CD14-positive monocyte (primary cell): ENCODE measurements at regions not wholly inside any gene's neighbourhood (a gene's known extent, or its start where the extent isn't known, plus 50 kb on each side); places are given as distances from the start of the nearest gene placed in this dataset.

Experiments
- DNase-seq, 3 donors: peaks; one replicate each; pipeline ENCODE4 v3.0.0-alpha.2; 2011 to 2022
- H2AFZ ChIP-seq: 2 replicates; pipeline ENCODE4 v1.6.0; 2012; ENCODE audit warnings: mild to moderate bottlenecking, low read depth, low read length, inconsistent platforms; ENCODE audit not compliant: insufficient read depth, poor library complexity, severe bottlenecking
- H3K27ac ChIP-seq, 2 donors: 1 replicate in 1 of 2; 2 replicates in 1 of 2; pipeline ENCODE4 v1.5.1; 2012 to 2013; ENCODE audit warnings: low read length in 2 of 2, control low read depth in 1 of 2, inconsistent platforms in 1 of 2, low read depth in 1 of 2, mild to moderate bottlenecking in 1 of 2
- H3K27me3 ChIP-seq, 2 donors: one replicate each; pipeline versions ENCODE4 v1.6.0 to v1.6.1; 2011 to 2013; ENCODE audit warnings: low read length in 2 of 2; ENCODE audit not compliant: control insufficient read depth in 2 of 2, insufficient read depth in 2 of 2
- H3K36me3 ChIP-seq, 2 donors: replicated peaks in 1 of 2; 1 replicate in 1 of 2; 2 replicates in 1 of 2; pipeline versions ENCODE4 v1.5.1 to v1.6.1; 2012 to 2013; ENCODE audit warnings: low read length in 2 of 2, control low read depth in 1 of 2, inconsistent platforms in 1 of 2, mild to moderate bottlenecking in 1 of 2; ENCODE audit not compliant: insufficient read depth in 2 of 2, control insufficient read depth in 1 of 2
- H3K4me1 ChIP-seq, 2 donors: 1 replicate in 1 of 2; 2 replicates in 1 of 2; pipeline versions ENCODE4 v1.5.1 to v1.6.1; 2012 to 2013; ENCODE audit warnings: low read length in 2 of 2, control low read depth in 1 of 2, inconsistent platforms in 1 of 2, mild to moderate bottlenecking in 1 of 2, moderate library complexity in 1 of 2; ENCODE audit not compliant: insufficient read depth in 2 of 2, control insufficient read depth in 1 of 2
- H3K4me2 ChIP-seq: replicated peaks from 2 replicates; pipeline ENCODE3; 2012; ENCODE audit warnings: low read length, moderate library complexity, mild to moderate bottlenecking; ENCODE audit not compliant: poor library complexity, severe bottlenecking; ENCODE audit errors: extremely low read depth
- H3K4me3 ChIP-seq, 3 experiments: fragments of 200-600 bp in 1 of 3; sonication (generic) in 1 of 3; replicated peaks in 1 of 3; 1 replicate in 2 of 3; 2 replicates in 1 of 3; pipeline ENCODE4 v1.5.1; 2011 to 2013; ENCODE audit warnings: low read length in 3 of 3, mild to moderate bottlenecking in 3 of 3, control low read depth in 2 of 3, low read depth in 2 of 3, inconsistent platforms in 1 of 3, moderate library complexity in 1 of 3
- H3K79me2 ChIP-seq: 2 replicates; pipeline ENCODE4 v1.6.0; 2012; ENCODE audit warnings: mild to moderate bottlenecking, control low read depth, inconsistent platforms, low read length, moderate library complexity; ENCODE audit not compliant: insufficient read depth
- H3K9ac ChIP-seq: 2 replicates; pipeline ENCODE4 v1.6.0; 2017; ENCODE audit warnings: low read length, mild to moderate bottlenecking; ENCODE audit not compliant: insufficient read depth, poor library complexity, severe bottlenecking
- H3K9me3 ChIP-seq, 2 donors: replicated peaks in 1 of 2; 1 replicate in 1 of 2; 2 replicates in 1 of 2; pipeline versions ENCODE4 v1.5.1 to v1.6.1; 2012 to 2013; ENCODE audit warnings: low read length in 2 of 2, control low read depth in 1 of 2; ENCODE audit not compliant: control insufficient read depth in 1 of 2, insufficient read depth in 1 of 2
- H4K20me1 ChIP-seq: 2 replicates; pipeline ENCODE4 v1.6.0; 2012; ENCODE audit warnings: mild to moderate bottlenecking, low read length, control low read depth, moderate library complexity; ENCODE audit not compliant: insufficient read depth
- H3K27ac Mint-ChIP-seq, 7 donors: one replicate each; pipeline ENCODE4 v1.8.0; 2020; ENCODE audit warnings: mild to moderate bottlenecking in 7 of 7, mixed read lengths in 7 of 7, moderate library complexity in 6 of 7, inconsistent platforms in 2 of 7
- H3K27me3 Mint-ChIP-seq, 3 donors: one replicate each; pipeline ENCODE4 v1.8.0; 2021 to 2022; ENCODE audit warnings: low read depth in 3 of 3, mild to moderate bottlenecking in 3 of 3, mixed read lengths in 3 of 3, moderate library complexity in 3 of 3, inconsistent platforms in 1 of 3
- H3K36me3 Mint-ChIP-seq, 2 donors: one replicate each; pipeline ENCODE4 v1.8.0; 2020; ENCODE audit warnings: mixed read lengths in 2 of 2, inconsistent platforms in 1 of 2, mild to moderate bottlenecking in 1 of 2
- H3K4me1 Mint-ChIP-seq: one replicate; pipeline ENCODE4 v1.8.0; 2020; ENCODE audit warnings: mild to moderate bottlenecking, mixed read lengths
- H3K4me3 Mint-ChIP-seq, 2 donors: one replicate each; pipeline ENCODE4 v1.8.0; 2020; ENCODE audit warnings: mild to moderate bottlenecking in 2 of 2, mixed read lengths in 2 of 2, moderate library complexity in 1 of 2
- H3K9me3 Mint-ChIP-seq, 7 donors: one replicate each; pipeline ENCODE4 v1.8.0; 2020 to 2022; ENCODE audit warnings: mixed read lengths in 7 of 7, mild to moderate bottlenecking in 6 of 7, moderate library complexity in 6 of 7, inconsistent platforms in 2 of 7
- WGBS: methylation state at CpG from one replicate; pipeline ENCODE4 v1.1.5; 2013; ENCODE audit warnings: missing lambda C conversion rate; ENCODE audit not compliant: insufficient coverage; 5-methylcytosine and 5-hydroxymethylcytosine counted together
- intact Hi-C, 2 donors: fragments of 100-400 bp; cut with micrococcal nuclease; formaldehyde crosslinking; loops; one replicate each; pipeline versions ENCODE4 v1.15.0 to v1.15.1; 2023
- TF ChIP-seq, protein P1 (sequence below): fragments of 200-600 bp; IDR thresholded peaks from one replicate; pipeline ENCODE4 v1.8.0; 2022; ENCODE audit warnings: antibody characterized with exemption, mild to moderate bottlenecking

DNA sequence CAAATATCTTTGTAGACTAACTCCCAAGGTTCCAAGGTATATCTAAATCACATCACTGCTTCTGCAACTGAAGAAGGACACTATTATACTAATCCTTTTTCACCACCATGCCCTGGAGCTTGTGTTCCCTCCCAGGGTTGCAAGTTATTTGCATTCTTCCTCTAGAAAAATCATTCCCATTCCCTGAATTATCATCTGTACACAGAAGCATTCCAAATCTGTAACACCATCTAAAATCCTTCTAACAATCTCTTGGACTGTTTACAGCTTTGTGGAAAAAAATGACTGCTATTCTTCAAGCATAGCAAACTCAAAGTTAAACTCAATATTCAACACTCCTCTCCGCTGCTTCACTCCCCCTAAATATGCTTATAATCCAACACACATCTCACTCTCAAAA lies 1570.8 kb upstream of the ADGRL3 start:
- H3K79me2 ChIP-seq, result no peaks in the 10 kb centered on the region
- H3K9me3 Mint-ChIP-seq, result peaks cover 0 to 9% (median 3%) of the 10 kb centered on the region in 7 donors
- no peaks in the 10 kb centered on the region for H4K20me1 ChIP-seq
- no peaks in the 10 kb centered on the region for H3K4me1 Mint-ChIP-seq
- H3K36me3 Mint-ChIP-seq, result no peaks in the 10 kb centered on the region
- no peak overlapping the region for H3K4me2 ChIP-seq
- intact Hi-C loops, result no loop called here
- no peaks in the 10 kb centered on the region for H3K36me3 ChIP-seq
- H3K4me3 Mint-ChIP-seq, result no peak overlapping the region
- no peak overlapping the region for H3K4me3 ChIP-seq
- TF ChIP-seq, protein P1, sequence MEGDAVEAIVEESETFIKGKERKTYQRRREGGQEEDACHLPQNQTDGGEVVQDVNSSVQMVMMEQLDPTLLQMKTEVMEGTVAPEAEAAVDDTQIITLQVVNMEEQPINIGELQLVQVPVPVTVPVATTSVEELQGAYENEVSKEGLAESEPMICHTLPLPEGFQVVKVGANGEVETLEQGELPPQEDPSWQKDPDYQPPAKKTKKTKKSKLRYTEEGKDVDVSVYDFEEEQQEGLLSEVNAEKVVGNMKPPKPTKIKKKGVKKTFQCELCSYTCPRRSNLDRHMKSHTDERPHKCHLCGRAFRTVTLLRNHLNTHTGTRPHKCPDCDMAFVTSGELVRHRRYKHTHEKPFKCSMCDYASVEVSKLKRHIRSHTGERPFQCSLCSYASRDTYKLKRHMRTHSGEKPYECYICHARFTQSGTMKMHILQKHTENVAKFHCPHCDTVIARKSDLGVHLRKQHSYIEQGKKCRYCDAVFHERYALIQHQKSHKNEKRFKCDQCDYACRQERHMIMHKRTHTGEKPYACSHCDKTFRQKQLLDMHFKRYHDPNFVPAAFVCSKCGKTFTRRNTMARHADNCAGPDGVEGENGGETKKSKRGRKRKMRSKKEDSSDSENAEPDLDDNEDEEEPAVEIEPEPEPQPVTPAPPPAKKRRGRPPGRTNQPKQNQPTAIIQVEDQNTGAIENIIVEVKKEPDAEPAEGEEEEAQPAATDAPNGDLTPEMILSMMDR, result no peak
- no peak for DNase-seq
- no peak overlapping the region for H3K27ac ChIP-seq
- no peaks in the 10 kb centered on the region for H3K27me3 Mint-ChIP-seq
- H3K27ac Mint-ChIP-seq, result no peak overlapping the region
- no peaks in the 10 kb centered on the region for H3K4me1 ChIP-seq
- H3K9me3 ChIP-seq, result peaks cover 4 to 5% of the 10 kb centered on the region in 2 donors
- 100% methylated on average over 1 of the region's 1 CpG for WGBS
- no peak overlapping the region for H2AFZ ChIP-seq
- no peak overlapping the region for H3K9ac ChIP-seq
- H3K27me3 ChIP-seq, result no peaks in the 10 kb centered on the region

DNA sequence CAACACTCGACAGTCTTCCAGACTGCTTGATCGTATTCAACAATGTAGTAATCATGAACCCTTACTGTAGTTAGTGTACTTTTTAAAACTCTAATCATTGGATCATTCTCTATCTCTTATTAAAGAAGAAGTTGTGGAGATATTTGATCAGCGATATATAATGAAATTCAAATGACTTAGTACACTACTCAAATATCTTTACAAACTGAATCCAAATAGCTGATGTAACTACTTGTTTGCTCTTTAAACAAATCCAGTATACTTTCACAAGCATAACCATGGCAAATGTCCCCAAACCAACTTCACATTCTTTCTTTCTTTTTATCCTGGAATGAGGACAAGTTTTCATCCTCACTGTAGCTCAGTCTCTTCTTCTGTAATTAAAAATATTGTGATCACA lies 1569.9 kb upstream of the ADGRL3 start:
- H3K79me2 ChIP-seq, result no peaks in the 10 kb centered on the region
- peaks cover 0 to 7% (median 3%) of the 10 kb centered on the region in 7 donors for H3K9me3 Mint-ChIP-seq
- no peaks in the 10 kb centered on the region for H3K4me1 ChIP-seq
- intact Hi-C loops, result no loop called here
- H3K9me3 ChIP-seq, result peaks cover 4 to 5% of the 10 kb centered on the region in 2 donors
- no peak overlapping the region for H3K27ac ChIP-seq
- H3K4me3 Mint-ChIP-seq, result no peak overlapping the region
- H3K27me3 ChIP-seq, result no peaks in the 10 kb centered on the region
- H2AFZ ChIP-seq, result no peak overlapping the region
- no peaks in the 10 kb centered on the region for H4K20me1 ChIP-seq
- DNase-seq, result no peak
- H3K4me3 ChIP-seq, result no peak overlapping the region
- TF ChIP-seq, protein P1, result no peak
- WGBS, result no CpG with 5 or more reads among the region's 3 CpGs
- no peaks in the 10 kb centered on the region for H3K36me3 Mint-ChIP-seq
- no peaks in the 10 kb centered on the region for H3K36me3 ChIP-seq
- no peaks in the 10 kb centered on the region for H3K4me1 Mint-ChIP-seq
- no peak overlapping the region for H3K27ac Mint-ChIP-seq
- H3K9ac ChIP-seq, result no peak overlapping the region
- H3K4me2 ChIP-seq, result no peak overlapping the region
- H3K27me3 Mint-ChIP-seq, result no peaks in the 10 kb centered on the region
